HG02588 (cell line): ENCODE measurements at regions not wholly inside any gene's neighbourhood (a gene's known extent, or its start where the extent isn't known, plus 50 kb on each side); places are given as distances from the start of the nearest gene placed in this dataset.
"Not testable (repeated sequence)": the region's sequence is repeated elsewhere in the genome, so short reads cannot be mapped to it uniquely, and the experiment has no call there.

ENCODE experiments used
- ATAC-seq: cut with Tn5 transposase; IDR thresholded peaks from one replicate; pipeline ENCODE4 v1.9.1; 2021; ENCODE audit warnings: mild to moderate bottlenecking, moderate library complexity; ENCODE audit not compliant: unreplicated experiment

DNA sequence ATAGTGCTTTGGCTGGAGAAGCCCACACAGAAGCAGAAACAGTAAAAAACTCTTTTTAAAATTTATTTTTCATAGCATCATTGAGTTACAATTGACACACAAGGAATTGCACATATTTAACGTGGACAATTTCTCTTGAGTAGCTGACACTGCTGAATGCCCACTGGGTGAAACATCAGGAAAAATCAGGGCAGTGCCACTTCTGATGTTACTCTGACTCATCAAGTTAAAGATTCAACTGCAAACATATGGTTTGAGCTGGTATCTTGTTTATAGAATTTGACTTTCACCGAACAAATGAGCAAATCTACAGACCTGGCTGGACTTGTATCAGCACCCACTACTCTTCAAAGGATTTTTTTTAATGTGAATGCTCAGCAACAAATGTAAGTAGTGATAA, 66.3 kb upstream of the CTSV start:
- not testable (repeated sequence) for ATAC-seq

DNA sequence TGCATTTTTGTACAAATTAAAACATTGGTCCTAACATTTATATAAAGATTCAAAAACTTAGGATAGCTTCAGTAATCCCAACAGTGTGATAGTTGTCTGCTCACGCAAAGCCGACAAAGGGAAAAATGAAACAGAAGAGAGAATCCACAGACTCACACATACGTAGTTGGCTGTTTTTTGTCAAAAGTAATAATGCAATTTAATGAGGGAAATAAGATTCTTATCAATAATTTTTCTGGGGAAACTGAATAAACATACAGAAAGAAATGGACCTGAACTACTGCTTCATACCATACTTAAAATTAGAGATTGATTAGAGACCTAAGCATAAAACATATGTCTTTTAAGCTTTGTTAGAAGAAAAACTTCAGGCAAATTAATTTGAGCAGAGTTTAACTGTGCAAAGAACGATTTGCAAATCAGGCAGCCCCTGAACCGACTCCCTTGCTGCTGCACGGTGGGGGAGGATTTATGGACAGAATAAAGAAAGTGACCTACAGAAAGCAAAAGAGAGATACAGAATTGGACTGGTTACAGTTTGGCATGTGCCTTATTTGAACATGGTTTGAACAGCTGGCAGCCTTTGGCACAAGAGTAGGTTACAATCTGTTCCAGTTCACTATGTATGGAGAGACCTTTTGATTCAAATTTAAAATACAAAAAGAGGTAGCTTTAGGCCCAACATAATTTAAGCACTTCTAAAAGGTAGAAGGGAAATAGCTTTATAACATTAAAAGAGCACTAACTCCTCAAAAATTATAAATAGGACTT, 64.9 kb upstream of the CTSV start:
- not testable (repeated sequence) for ATAC-seq

DNA sequence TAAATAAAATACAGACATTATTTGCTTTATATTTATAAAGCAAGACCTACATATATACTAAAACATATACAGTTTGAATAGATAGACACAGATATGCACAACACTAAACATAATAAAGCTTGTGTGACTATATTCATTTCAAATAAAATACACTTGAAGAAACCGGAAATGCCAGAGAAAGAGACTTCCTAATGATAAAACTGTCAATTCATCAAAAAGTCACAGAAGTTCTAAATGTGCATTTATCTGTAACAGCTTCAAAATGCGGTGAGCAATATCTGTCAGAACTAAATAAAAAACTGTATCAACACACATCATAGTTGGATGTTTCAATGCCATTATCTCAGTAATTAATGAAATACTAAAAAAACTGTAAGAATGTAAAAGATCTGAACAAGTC, 60.6 kb upstream of the CTSV start:
- ATAC-seq, result not testable (repeated sequence)

DNA sequence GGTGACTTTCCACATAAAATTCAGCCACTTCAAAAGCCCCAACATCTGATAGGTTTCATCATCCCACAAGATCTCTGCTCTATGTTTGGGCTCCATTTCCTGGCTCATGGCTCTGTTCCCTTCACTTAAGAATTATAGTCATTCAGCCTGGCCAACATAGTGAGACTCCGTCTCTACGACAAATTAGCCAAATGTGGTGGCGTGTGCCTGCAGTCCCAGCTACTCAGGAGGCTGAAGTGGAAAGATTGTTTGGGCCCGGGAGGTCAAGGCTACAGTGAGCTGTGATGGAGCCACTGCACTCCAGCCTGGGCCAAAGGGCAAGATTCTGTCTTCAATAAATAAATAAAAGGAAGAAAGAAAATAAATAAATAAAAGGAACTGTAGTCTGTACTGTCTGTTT, 57.9 kb upstream of the CTSV start:
- ATAC-seq, result no peak

DNA sequence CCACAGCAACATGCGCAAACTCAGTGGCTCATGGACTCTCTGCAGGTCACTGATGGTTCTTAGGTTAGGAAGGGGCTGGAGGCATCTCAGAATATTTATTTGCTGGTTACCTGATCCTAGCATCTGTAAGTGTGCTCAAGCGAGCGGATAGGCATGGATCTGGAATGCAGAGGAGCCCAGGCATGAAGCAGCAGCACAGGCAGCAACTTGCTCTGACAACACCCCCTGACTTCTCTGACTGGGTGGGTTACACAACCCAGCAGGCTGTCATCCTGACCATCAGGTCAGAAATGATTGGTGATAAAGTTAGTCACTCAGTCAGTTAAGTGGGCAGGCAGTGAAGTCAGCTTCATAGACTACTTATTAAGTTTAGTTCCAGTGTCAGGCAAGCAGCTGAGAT, 50.4 kb upstream of the CTSV start:
- ATAC-seq, result not testable (repeated sequence)
